ENCODE measurements at regions not wholly inside any gene's neighbourhood (a gene's known extent, or its start where the extent isn't known, plus 50 kb on each side); places are given as distances from the start of the nearest gene placed in this dataset.

DNA sequence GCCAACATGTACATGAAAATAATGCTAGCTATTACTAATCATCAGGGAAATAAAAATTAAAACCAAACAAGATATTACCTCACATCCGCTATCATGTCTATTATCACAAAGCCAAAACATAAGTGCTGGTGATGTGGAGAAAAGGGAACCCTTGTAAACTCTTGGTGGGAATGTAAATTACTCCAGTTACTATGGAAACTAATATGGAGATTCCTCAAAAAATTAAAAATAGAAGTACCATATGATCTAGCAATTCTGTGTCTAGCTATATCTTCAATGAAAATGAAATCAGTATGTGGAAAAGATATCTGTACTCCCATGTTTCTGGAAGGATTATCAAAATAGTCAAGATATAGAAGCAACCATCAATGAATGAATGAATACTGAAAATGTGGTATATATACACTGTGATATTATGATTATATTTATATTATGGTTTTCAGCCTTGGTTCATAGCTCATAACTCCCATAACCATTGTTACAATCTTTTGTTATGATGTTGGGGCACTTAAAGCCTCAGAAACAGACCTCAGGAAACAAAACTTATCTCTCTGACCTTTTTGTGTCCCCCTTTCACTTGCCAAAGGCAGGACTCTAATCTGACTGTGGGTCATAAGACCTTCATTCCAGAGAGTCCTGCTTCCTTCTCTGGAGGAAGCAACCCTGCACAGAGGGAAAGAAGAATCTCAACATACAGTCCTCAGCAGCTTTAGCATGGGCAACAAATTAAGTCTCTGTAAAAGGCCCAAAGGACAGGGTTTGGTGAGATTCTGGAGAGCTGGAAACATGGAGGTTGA lies 933.2 kb downstream of the ADGRL3 start:
- TF ChIP-seq, protein P1, sequence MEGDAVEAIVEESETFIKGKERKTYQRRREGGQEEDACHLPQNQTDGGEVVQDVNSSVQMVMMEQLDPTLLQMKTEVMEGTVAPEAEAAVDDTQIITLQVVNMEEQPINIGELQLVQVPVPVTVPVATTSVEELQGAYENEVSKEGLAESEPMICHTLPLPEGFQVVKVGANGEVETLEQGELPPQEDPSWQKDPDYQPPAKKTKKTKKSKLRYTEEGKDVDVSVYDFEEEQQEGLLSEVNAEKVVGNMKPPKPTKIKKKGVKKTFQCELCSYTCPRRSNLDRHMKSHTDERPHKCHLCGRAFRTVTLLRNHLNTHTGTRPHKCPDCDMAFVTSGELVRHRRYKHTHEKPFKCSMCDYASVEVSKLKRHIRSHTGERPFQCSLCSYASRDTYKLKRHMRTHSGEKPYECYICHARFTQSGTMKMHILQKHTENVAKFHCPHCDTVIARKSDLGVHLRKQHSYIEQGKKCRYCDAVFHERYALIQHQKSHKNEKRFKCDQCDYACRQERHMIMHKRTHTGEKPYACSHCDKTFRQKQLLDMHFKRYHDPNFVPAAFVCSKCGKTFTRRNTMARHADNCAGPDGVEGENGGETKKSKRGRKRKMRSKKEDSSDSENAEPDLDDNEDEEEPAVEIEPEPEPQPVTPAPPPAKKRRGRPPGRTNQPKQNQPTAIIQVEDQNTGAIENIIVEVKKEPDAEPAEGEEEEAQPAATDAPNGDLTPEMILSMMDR (conservative IDR thresholded peaks at IDR 0.05; ENCODE audit: low read depth, low read length), result no peak
- no peak for TF ChIP-seq EZH2 (IDR thresholded peaks at IDR 0.05; ENCODE audit: borderline replicate concordance, low read depth, low read length, poor library complexity, severe bottlenecking)

DNA sequence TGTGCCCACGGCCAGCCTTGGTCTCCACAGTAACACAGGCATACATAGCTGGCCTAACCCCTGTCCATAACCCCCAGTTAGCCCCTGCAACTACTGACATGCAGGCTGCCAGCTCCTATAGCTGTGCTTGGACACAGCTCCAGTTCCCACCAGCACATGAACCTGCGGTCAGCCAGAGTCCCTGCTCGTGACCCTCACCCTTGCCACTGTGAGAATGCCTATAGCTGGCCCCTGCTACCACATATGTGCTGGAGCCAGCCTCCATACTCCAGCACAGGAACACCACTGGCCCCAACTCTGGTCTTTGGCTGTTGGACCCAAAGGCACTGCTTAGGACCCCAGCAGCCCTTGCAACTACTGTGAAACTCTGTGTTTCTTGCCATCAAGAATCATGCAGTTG lies 930.9 kb downstream of the ADGRL3 start:
- no peaks in the 10 kb centered on the region for H3K9me3 ChIP-seq (ENCODE audit: low read depth, low read length, poor library complexity, severe bottlenecking)
- no peaks in the 10 kb centered on the region for H3K4me1 ChIP-seq (ENCODE audit: insufficient read depth, low read length, poor library complexity, severe bottlenecking)
- BruUV-seq (replicated peaks), result no TSS peak
- TF ChIP-seq, protein P1 (conservative IDR thresholded peaks at IDR 0.05; ENCODE audit: low read depth, low read length), result no peak
- TF ChIP-seq EZH2 (IDR thresholded peaks at IDR 0.05; ENCODE audit: borderline replicate concordance, low read depth, low read length, poor library complexity, severe bottlenecking), result no peak
- no peak for DNase-seq (ENCODE audit: low spot score)
- H3K27ac ChIP-seq (ENCODE audit: low read depth, low read length, poor library complexity, severe bottlenecking), result no peak overlapping the region
- intact Hi-C loops (cut with micrococcal nuclease; ENCODE audit: unreplicated experiment), result no loop called here
- CTCF ChIA-PET, result no interaction called here
- POLR2A ChIA-PET (ENCODE audit: low non-redundant PET), result no interaction called here
- H3K27me3 ChIP-seq (replicated peaks; ENCODE audit: insufficient read depth, low read depth, low read length, poor library complexity), result no peaks in the 10 kb centered on the region
- H3K36me3 ChIP-seq (ENCODE audit: insufficient read depth, low read length, poor library complexity, severe bottlenecking), result no peaks in the 10 kb centered on the region
- no peak overlapping the region for H3K4me3 ChIP-seq (ENCODE audit: low read depth, low read length, poor library complexity, severe bottlenecking)

More for the DNA sequence above, 933.2 kb downstream of the ADGRL3 start:
- Histone ChIP-seq H3K9me3 (ENCODE audit: low read depth, low read length, poor library complexity, severe bottlenecking) (no peaks in the 10 kb centered on the region), H3K4me1 (ENCODE audit: insufficient read depth, low read length, poor library complexity, severe bottlenecking) (no peaks in the 10 kb centered on the region), H3K27ac (ENCODE audit: low read depth, low read length, poor library complexity, severe bottlenecking) (no peak overlapping the region), H3K36me3 (ENCODE audit: insufficient read depth, low read length, poor library complexity, severe bottlenecking) (no peaks in the 10 kb centered on the region), H3K27me3 (replicated peaks; ENCODE audit: insufficient read depth, low read depth, low read length, poor library complexity) (no peaks in the 10 kb centered on the region), H3K4me3 (ENCODE audit: low read depth, low read length, poor library complexity, severe bottlenecking) (no peak overlapping the region)
- POLR2A ChIA-PET (ENCODE audit: low non-redundant PET), result no interaction called here
- intact Hi-C loops (cut with micrococcal nuclease; ENCODE audit: unreplicated experiment), result no loop called here
- DNase-seq (ENCODE audit: low spot score), result no peak
- no TSS peak for BruUV-seq (replicated peaks)
- CTCF ChIA-PET, result no interaction called here

- H3K4me1 ChIP-seq (ENCODE audit: insufficient read depth, low read length, poor library complexity, severe bottlenecking), result no peaks in the 10 kb centered on the region
- no peaks in the 10 kb centered on the region for H3K9me3 ChIP-seq (ENCODE audit: low read depth, low read length, poor library complexity, severe bottlenecking)
- H3K27me3 ChIP-seq (replicated peaks; ENCODE audit: insufficient read depth, low read depth, low read length, poor library complexity), result no peaks in the 10 kb centered on the region
- no peak overlapping the region for H3K4me3 ChIP-seq (ENCODE audit: low read depth, low read length, poor library complexity, severe bottlenecking)
- H3K36me3 ChIP-seq (ENCODE audit: insufficient read depth, low read length, poor library complexity, severe bottlenecking), result no peaks in the 10 kb centered on the region
- no peak for DNase-seq (ENCODE audit: low spot score)
- no TSS peak for BruUV-seq (replicated peaks)
- CTCF ChIA-PET, result no interaction called here
- POLR2A ChIA-PET (ENCODE audit: low non-redundant PET), result no interaction called here
- no peak overlapping the region for H3K27ac ChIP-seq (ENCODE audit: low read depth, low read length, poor library complexity, severe bottlenecking)
- intact Hi-C loops (cut with micrococcal nuclease; ENCODE audit: unreplicated experiment), result no loop called here
- TF ChIP-seq, protein P1 (conservative IDR thresholded peaks at IDR 0.05; ENCODE audit: low read depth, low read length), result no peak
- TF ChIP-seq EZH2 (IDR thresholded peaks at IDR 0.05; ENCODE audit: borderline replicate concordance, low read depth, low read length, poor library complexity, severe bottlenecking), result no peak
These were observed 930.5 kb downstream of the ADGRL3 start for GRCh38 chr4:62130637-62131036.

All from A673 (cell line).